H9 (cell line): ENCODE measurements at regions not wholly inside any gene's neighbourhood (a gene's known extent, or its start where the extent isn't known, plus 50 kb on each side); places are given as distances from the start of the nearest gene placed in this dataset.

ENCODE experiments used
- DNase-seq: peaks from one replicate; pipeline ENCODE4 v3.0.0-alpha.2; 2017
- H2AFZ ChIP-seq: one replicate; pipeline ENCODE4 v1.6.1; 2013; ENCODE audit warnings: mild to moderate bottlenecking, low read length, control low read depth, moderate library complexity
- H2AK5ac ChIP-seq: 2 replicates; pipeline ENCODE4 v1.6.1; 2013; ENCODE audit warnings: low read length, control low read depth, mixed read lengths; ENCODE audit not compliant: insufficient read length
- H2BK120ac ChIP-seq: one replicate; pipeline ENCODE4 v1.6.1; 2013; ENCODE audit warnings: low read depth, mild to moderate bottlenecking, low read length, control low read depth, inconsistent platforms; ENCODE audit not compliant: poor library complexity, severe bottlenecking
- H2BK12ac ChIP-seq: 2 replicates; pipeline ENCODE4 v1.6.1; 2013; ENCODE audit warnings: low read length, control low read depth, mixed read lengths, low read depth; ENCODE audit not compliant: insufficient read length
- H2BK15ac ChIP-seq: 2 replicates; pipeline ENCODE4 v1.6.1; 2013; ENCODE audit warnings: low read depth, low read length, control low read depth
- H2BK20ac ChIP-seq: one replicate; pipeline ENCODE4 v1.6.1; 2013; ENCODE audit warnings: low read depth, mild to moderate bottlenecking, low read length, control low read depth, inconsistent platforms; ENCODE audit not compliant: poor library complexity, severe bottlenecking
- H2BK5ac ChIP-seq: 2 replicates; pipeline ENCODE4 v1.6.1; 2013; ENCODE audit warnings: low read length, control low read depth, mixed read lengths; ENCODE audit not compliant: insufficient read length
- H3K14ac ChIP-seq: 2 replicates; pipeline ENCODE4 v1.6.1; 2013; ENCODE audit warnings: low read length, control low read depth; ENCODE audit not compliant: insufficient read depth
- H3K18ac ChIP-seq: 2 replicates; pipeline ENCODE4 v1.6.1; 2013; ENCODE audit warnings: low read depth, mild to moderate bottlenecking, mixed read lengths, low read length, control low read depth; ENCODE audit not compliant: insufficient read length
- H3K23ac ChIP-seq: 2 replicates; pipeline ENCODE4 v1.6.1; 2013; ENCODE audit warnings: low read length, control low read depth, mixed read lengths, low read depth; ENCODE audit not compliant: insufficient read length
- H3K23me2 ChIP-seq: 2 replicates; pipeline ENCODE4 v1.6.1; 2013; ENCODE audit warnings: low read depth, mild to moderate bottlenecking, mixed read lengths, low read length, control low read depth; ENCODE audit not compliant: insufficient read length, poor library complexity, severe bottlenecking
- H3K27ac ChIP-seq: 2 replicates; pipeline ENCODE4 v1.5.1; 2013; ENCODE audit warnings: low read length, control low read depth, mixed read lengths, low read depth; ENCODE audit not compliant: insufficient read length
- H3K27me3 ChIP-seq: 2 replicates; pipeline ENCODE4 v1.6.1; 2013; ENCODE audit warnings: low read length, control low read depth, inconsistent platforms; ENCODE audit not compliant: insufficient read depth
- H3K4ac ChIP-seq: 2 replicates; pipeline ENCODE4 v1.6.1; 2013; ENCODE audit warnings: low read depth, mild to moderate bottlenecking, control low read depth, inconsistent platforms, low read length, moderate library complexity
- H3K4me1 ChIP-seq: 2 replicates; pipeline ENCODE4 v1.6.1; 2013; ENCODE audit warnings: low read length, control low read depth, inconsistent platforms; ENCODE audit not compliant: insufficient read depth
- H3K4me2 ChIP-seq: 2 replicates; pipeline ENCODE4 v1.6.1; 2013; ENCODE audit warnings: low read length, control low read depth, mixed read lengths; ENCODE audit not compliant: insufficient read length, insufficient read depth
- H3K56ac ChIP-seq: 2 replicates; pipeline ENCODE4 v1.6.1; 2013; ENCODE audit warnings: low read depth, mild to moderate bottlenecking, mixed read lengths, low read length, control low read depth; ENCODE audit not compliant: insufficient read length
- H3K79me1 ChIP-seq: 2 replicates; pipeline ENCODE4 v1.6.1; 2013; ENCODE audit warnings: low read depth, mild to moderate bottlenecking, moderate library complexity, low read length, control low read depth, inconsistent platforms; ENCODE audit not compliant: insufficient read depth, poor library complexity, severe bottlenecking
- H3K79me2 ChIP-seq: 2 replicates; pipeline ENCODE4 v1.6.1; 2013; ENCODE audit warnings: low read length, control low read depth, inconsistent platforms; ENCODE audit not compliant: insufficient read depth
- H3K9ac ChIP-seq: 2 replicates; pipeline ENCODE4 v1.6.1; 2013; ENCODE audit warnings: low read length, control low read depth, mixed read lengths; ENCODE audit not compliant: insufficient read length; ENCODE audit errors: extremely low read depth
- H3K9me3 ChIP-seq: one replicate; pipeline ENCODE4 v1.6.1; 2013; ENCODE audit warnings: low read depth, low read length, inconsistent platforms; ENCODE audit not compliant: control insufficient read depth
- H3T11ph ChIP-seq: one replicate; pipeline ENCODE4 v1.6.1; 2013; ENCODE audit warnings: mild to moderate bottlenecking, low read length, control low read depth, inconsistent platforms
- H4K20me1 ChIP-seq: one replicate; pipeline ENCODE4 v1.6.1; 2013; ENCODE audit not compliant: control insufficient read depth, insufficient read length, insufficient read depth
- H4K5ac ChIP-seq: 2 replicates; pipeline ENCODE4 v1.6.1; 2013; ENCODE audit warnings: low read depth, mild to moderate bottlenecking, mixed read lengths, low read length, control low read depth; ENCODE audit not compliant: insufficient read length
- H4K8ac ChIP-seq: replicated peaks from 2 replicates; pipeline ENCODE4 v1.6.1; 2013; ENCODE audit warnings: low read length, control low read depth, mixed read lengths, low read depth; ENCODE audit not compliant: insufficient read length
- H4K91ac ChIP-seq: 2 replicates; pipeline ENCODE4 v1.6.1; 2013; ENCODE audit warnings: low read depth, mild to moderate bottlenecking, moderate library complexity, mixed read lengths, low read length, control low read depth; ENCODE audit not compliant: insufficient read length
- H3K27ac Mint-ChIP-seq, 3 experiments: 2 replicates in 2 of 3; 3 replicates in 1 of 3; pipeline ENCODE4 v1.8.0; 2020 to 2021; ENCODE audit warnings: mixed read lengths in 3 of 3, mild to moderate bottlenecking in 1 of 3, moderate library complexity in 1 of 3
- H3K27me3 Mint-ChIP-seq: 2 replicates; pipeline ENCODE4 v1.8.0; 2021; ENCODE audit warnings: low read depth, mild to moderate bottlenecking, moderate library complexity, mixed read lengths
- H3K36me3 Mint-ChIP-seq, 3 experiments: 2 replicates in 2 of 3; 3 replicates in 1 of 3; pipeline ENCODE4 v1.8.0; 2020 to 2021; ENCODE audit warnings: low read depth in 3 of 3, mixed read lengths in 3 of 3; ENCODE audit not compliant: insufficient read depth in 1 of 3
- H3K4me1 Mint-ChIP-seq, 2 experiments: 2 replicates each; pipeline ENCODE4 v1.8.0; 2020; ENCODE audit warnings: mixed read lengths in 2 of 2
- H3K4me3 Mint-ChIP-seq, 2 experiments: 2 replicates in 1 of 2; 3 replicates in 1 of 2; pipeline ENCODE4 v1.8.0; 2020 to 2021; ENCODE audit warnings: mild to moderate bottlenecking in 2 of 2, mixed read lengths in 2 of 2, moderate library complexity in 1 of 2
- H3K9me3 Mint-ChIP-seq, 2 experiments: 2 replicates in 1 of 2; 3 replicates in 1 of 2; pipeline ENCODE4 v1.8.0; 2020; ENCODE audit warnings: mild to moderate bottlenecking in 2 of 2, mixed read lengths in 2 of 2, moderate library complexity in 1 of 2
- WGBS: extraction: QIAGEN DNeasy Blood & Tissue Kit; methylation state at CpG from one replicate; pipeline ENCODE4 v1.1.7; 2013; ENCODE audit warnings: missing lambda C conversion rate, low lambda C conversion rate, mixed read lengths; ENCODE audit not compliant: insufficient read length; ENCODE audit errors: extremely low coverage; 5-methylcytosine and 5-hydroxymethylcytosine counted together
- TF ChIP-seq, protein P1 (sequence below): fragments of 200-600 bp; sonication (generic); conservative IDR thresholded peaks from 3 replicates; pipeline ENCODE4 v1.8.0; 2021; ENCODE audit warnings: antibody characterized with exemption, mild to moderate bottlenecking

DNA sequence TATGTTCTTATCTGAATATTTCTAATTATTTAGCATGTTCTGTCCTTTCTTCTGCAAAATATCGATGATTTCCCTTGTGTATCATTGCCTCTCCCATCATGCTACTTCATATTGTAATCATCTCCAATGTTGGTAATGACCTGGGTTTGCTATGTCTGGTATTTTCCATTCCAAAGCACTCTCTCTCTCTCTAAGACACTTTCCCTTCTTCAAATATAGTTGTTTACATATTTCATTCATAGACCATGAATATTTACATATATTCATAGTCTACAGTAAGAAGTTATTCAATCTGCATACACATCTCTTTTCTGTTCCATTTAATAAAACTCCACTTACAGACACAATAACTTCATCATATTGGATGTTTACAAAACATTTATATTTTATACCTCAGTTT, 1516.5 kb upstream of the FLRT2 start:
- Histone ChIP-seq H2AK5ac (no peak overlapping the region), H2BK12ac (no peak overlapping the region), H3K9me3 (no peaks in the 10 kb centered on the region), H3K4ac (no peak overlapping the region), H4K5ac (no peak overlapping the region), H2BK120ac (no peak overlapping the region), H4K91ac (no peak overlapping the region), H2BK20ac (no peak overlapping the region), H2AFZ (no peak overlapping the region), H3K27me3 (no peaks in the 10 kb centered on the region), H2BK5ac (no peak overlapping the region), H3K23me2 (no peaks in the 10 kb centered on the region), H3K14ac (no peak overlapping the region), H3K9ac (no peak overlapping the region), H3K27ac (no peak overlapping the region), H4K8ac (no peak overlapping the region), H3K79me2 (no peaks in the 10 kb centered on the region), H3K56ac (no peak overlapping the region), H3K4me2 (no peak overlapping the region), H3K18ac (no peak overlapping the region), H2BK15ac (no peak overlapping the region), H3T11ph (no peak overlapping the region), H3K4me1 (no peaks in the 10 kb centered on the region), H3K23ac (no peak overlapping the region), H4K20me1 (no peaks in the 10 kb centered on the region), H3K79me1 (no peaks in the 10 kb centered on the region)
- Mint-ChIP-seq H3K36me3 (no peaks in the 10 kb centered on the region), H3K27me3 (no peaks in the 10 kb centered on the region), H3K4me1 (no peaks in the 10 kb centered on the region), H3K27ac (no peak overlapping the region), H3K9me3 (no peaks in the 10 kb centered on the region), H3K4me3 (no peak overlapping the region)
- DNase-seq = no peak
- no CpG with 5 or more reads among the region's 1 CpG for WGBS
- TF ChIP-seq, protein P1, sequence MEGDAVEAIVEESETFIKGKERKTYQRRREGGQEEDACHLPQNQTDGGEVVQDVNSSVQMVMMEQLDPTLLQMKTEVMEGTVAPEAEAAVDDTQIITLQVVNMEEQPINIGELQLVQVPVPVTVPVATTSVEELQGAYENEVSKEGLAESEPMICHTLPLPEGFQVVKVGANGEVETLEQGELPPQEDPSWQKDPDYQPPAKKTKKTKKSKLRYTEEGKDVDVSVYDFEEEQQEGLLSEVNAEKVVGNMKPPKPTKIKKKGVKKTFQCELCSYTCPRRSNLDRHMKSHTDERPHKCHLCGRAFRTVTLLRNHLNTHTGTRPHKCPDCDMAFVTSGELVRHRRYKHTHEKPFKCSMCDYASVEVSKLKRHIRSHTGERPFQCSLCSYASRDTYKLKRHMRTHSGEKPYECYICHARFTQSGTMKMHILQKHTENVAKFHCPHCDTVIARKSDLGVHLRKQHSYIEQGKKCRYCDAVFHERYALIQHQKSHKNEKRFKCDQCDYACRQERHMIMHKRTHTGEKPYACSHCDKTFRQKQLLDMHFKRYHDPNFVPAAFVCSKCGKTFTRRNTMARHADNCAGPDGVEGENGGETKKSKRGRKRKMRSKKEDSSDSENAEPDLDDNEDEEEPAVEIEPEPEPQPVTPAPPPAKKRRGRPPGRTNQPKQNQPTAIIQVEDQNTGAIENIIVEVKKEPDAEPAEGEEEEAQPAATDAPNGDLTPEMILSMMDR = no peak
